CD4-positive, alpha-beta T cell treated with Interleukin-17A for 1 hour (primary cell): ENCODE measurements at regions not wholly inside any gene's neighbourhood (a gene's known extent, or its start where the extent isn't known, plus 50 kb on each side); places are given as distances from the start of the nearest gene placed in this dataset.
"Not testable (repeated sequence)": the region's sequence is repeated elsewhere in the genome, so short reads cannot be mapped to it uniquely, and the experiment has no call there.

ENCODE experiments used
- DNase-seq: peaks from one replicate; pipeline ENCODE4 v3.0.0-alpha.2; 2020

GRCh38 chr9:63912451-63912850, 1372.6 kb downstream of the FOXD4L5 start:
- DNase-seq, result not testable (repeated sequence)

GRCh38 chr9:63909076-63909475, 1375.9 kb downstream of the FOXD4L5 start:
- DNase-seq, result not testable (repeated sequence)

- not testable (repeated sequence) for DNase-seq
Observed at GRCh38 chr9:63899637-63900190, 1385.3 kb downstream of the FOXD4L5 start.

GRCh38 chr9:63881386-63881785, 1403.6 kb downstream of the FOXD4L5 start:
- DNase-seq, result not testable (repeated sequence)

- DNase-seq, result not testable (repeated sequence)
Observed at GRCh38 chr9:63876380-63876779, 1408.6 kb downstream of the FOXD4L5 start.

GRCh38 chr9:63859475-63860215, 1425.4 kb downstream of the FOXD4L5 start:
- DNase-seq, result peak; percentile 73

- DNase-seq, result not testable (repeated sequence)
Observed at GRCh38 chr9:63859090-63859474, 1425.9 kb downstream of the FOXD4L5 start.

- not testable (repeated sequence) for DNase-seq
Observed at GRCh38 chr9:63853140-63853751, 1431.8 kb downstream of the FOXD4L5 start.

GRCh38 chr9:63824804-63825203, 1460.2 kb downstream of the FOXD4L5 start:
- not testable (repeated sequence) for DNase-seq

- DNase-seq, result not testable (repeated sequence)
Observed at GRCh38 chr9:63823375-63824201, 1461.4 kb downstream of the FOXD4L5 start.

- not testable (repeated sequence) for DNase-seq
Observed at GRCh38 chr9:63822615-63823374, 1462.2 kb downstream of the FOXD4L5 start.

GRCh38 chr9:63821293-63821692, 1463.7 kb downstream of the FOXD4L5 start:
- not testable (repeated sequence) for DNase-seq

GRCh38 chr9:63820882-63821281, 1464.1 kb downstream of the FOXD4L5 start:
- DNase-seq, result not testable (repeated sequence)

- not testable (repeated sequence) for DNase-seq
Observed at GRCh38 chr9:63820383-63820782, 1464.6 kb downstream of the FOXD4L5 start.

- DNase-seq, result peak; percentile 68
Observed at GRCh38 chr9:63817622-63818518, 1467.1 kb downstream of the FOXD4L5 start.

- peak; percentile 64 for DNase-seq
Observed at GRCh38 chr9:63816751-63817621, 1468.0 kb downstream of the FOXD4L5 start.

GRCh38 chr9:63814970-63815669, 1469.9 kb downstream of the FOXD4L5 start:
- not testable (repeated sequence) for DNase-seq

GRCh38 chr9:63813391-63814021, 1471.5 kb downstream of the FOXD4L5 start:
- not testable (repeated sequence) for DNase-seq

- not testable (repeated sequence) for DNase-seq
Observed at GRCh38 chr9:63812822-63813221, 1472.2 kb downstream of the FOXD4L5 start.
